Fibroblast of skin of right biceps (primary cell): ENCODE measurements at regions not wholly inside any gene's neighbourhood (a gene's known extent, or its start where the extent isn't known, plus 50 kb on each side); places are given as distances from the start of the nearest gene placed in this dataset.

Source experiments
- DNase-seq: peaks from one replicate; pipeline ENCODE4 v3.0.0-alpha.2; 2013

DNA sequence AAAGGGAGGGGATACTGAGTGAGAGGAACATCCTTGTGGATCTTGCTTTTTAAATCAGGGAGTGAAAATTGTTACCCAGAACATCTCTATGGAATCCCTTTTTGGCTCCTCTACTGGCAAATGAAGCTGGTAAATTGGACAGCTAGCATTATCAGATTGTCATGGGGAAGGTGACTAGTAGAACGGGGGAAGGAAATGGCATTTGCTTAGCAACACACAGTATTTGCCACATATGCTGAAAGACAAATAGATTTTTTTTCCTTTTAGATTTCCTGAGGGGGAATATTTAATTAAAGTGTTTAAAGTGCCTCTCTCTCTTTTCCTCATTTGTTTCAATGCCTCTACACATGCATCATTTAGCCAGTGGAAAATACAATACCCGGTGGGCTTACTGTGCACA, 573.5 kb downstream of the BCKDHB start:
- DNase-seq: no peak

- peak; percentile 32 for DNase-seq
Measured at GRCh38 chr6:80676386-80676785, 569.9 kb downstream of the BCKDHB start.

DNA sequence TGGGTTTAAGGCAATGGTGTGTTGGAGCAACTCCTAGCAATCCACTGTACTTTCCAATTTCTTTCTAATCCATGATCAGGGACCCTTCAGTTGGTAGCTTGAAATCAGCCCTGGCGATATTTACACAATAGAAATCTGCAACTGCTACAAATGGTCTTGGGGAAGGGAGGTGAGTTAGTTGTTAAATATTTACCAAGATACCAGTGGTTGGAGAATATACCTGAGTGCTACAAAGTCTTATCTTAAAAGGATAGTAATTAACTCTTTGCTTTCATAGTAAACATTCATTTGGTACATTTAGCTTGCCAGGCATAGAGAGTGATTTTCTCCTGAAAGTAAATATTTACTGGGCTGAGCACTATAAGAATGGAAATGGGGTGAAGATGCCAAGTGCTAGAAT, 568.2 kb downstream of the BCKDHB start:
- no peak for DNase-seq

DNA sequence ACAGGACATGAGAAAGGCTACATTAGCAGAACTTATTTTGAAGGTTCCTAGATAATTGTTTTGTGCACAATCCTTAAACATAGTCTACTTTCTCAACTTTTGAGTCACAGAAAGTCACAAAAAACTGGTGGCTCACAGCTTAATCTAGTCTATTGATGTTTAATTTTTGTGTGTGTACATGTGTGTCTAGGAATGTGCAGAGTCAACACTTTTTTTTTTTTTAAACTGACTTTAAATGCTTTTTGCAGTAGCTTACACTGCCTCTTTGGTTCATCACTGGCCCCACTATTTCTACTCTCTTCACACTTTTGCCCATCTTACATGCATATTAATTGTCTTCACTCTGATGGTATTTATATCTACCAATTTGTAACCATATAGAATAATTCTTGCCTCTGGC, 566.9 kb downstream of the BCKDHB start:
- no peak for DNase-seq

- DNase-seq: no peak
Measured at GRCh38 chr6:80667006-80667405, 560.5 kb downstream of the BCKDHB start.

DNA sequence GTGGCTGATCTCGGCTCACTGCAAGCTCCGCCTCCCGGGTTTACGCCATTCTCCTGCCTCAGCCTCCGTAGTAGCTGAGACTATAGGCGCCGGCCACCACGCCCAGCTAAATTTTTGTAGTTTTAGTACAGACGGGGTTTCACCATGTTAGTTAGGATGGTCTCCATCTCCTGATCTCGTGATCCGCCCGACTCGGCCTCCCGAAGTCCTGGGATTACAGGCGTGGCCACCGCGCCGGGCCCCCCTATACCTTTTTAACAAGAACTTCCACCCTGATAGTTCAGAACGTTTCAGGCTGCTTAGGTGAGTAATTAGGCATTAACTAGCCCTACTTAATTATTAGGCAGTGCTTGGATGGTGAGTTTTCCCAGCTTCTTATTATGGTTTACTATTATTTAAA, 552.5 kb downstream of the BCKDHB start:
- no peak for DNase-seq

- DNase-seq: no peak
Measured at GRCh38 chr6:80647156-80647555, 540.7 kb downstream of the BCKDHB start.

- DNase-seq: no peak
Measured at GRCh38 chr6:80643881-80644280, 537.4 kb downstream of the BCKDHB start.

- peak; percentile 94 for DNase-seq
Measured at GRCh38 chr6:80642452-80642851, 536.0 kb downstream of the BCKDHB start.

DNA sequence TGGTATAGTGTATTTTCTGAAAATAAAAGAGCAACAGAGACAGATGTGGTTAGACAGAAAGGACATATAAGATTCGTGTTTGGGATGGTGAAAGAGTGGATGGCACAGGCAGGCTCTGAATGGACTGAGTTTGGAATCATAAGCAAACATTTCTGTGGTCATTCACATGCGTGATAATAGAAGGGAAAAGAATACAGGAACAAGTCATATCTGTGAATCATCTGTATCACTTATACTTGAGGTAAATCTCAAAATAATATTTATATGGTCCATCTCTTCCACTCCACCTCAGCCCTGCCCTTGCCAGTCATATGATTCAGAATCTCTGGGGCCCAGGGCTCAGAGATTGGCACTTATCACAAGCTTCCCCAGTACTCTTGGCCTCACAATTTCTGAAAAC, 535.1 kb downstream of the BCKDHB start:
- DNase-seq: peak; percentile 54

DNA sequence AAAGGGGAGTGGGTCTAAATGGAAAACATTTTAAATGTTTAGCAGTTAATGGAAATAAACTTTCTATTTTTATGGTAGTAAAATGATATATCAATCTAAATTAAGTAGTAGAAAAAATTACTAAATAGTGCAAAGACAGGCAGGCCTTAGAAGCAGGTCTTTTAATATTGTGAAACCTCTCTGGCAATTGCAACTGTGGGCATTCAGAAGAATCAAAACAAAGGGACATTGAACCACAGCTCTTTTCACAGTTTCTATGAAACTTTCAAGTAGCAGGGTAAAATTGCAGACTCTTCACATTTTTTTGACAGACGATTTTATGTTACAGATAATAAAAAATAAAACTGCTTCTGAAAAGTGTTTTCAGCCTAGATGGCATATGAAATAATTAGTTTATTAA, 533.7 kb downstream of the BCKDHB start:
- DNase-seq: no peak

DNA sequence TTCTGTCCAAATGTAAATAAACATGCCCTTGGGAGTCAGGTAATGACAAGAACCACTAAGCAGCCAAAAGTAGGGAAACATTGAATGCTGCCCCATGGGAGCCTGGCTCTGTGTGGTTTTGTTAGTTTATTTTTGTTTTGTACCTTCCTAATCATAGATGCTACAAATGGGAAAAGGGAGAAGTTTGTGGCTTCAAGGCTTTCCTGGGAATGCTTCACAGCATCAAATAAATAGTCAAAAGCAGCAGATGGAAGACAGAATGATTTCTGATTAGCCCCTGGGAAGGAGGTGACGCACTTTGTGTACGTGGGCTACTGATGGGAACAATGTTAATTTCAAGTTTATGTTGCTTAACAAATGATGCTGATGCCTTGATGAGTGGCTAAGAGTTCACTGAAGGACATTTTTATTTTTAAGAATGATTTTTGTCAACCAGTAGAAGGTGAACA, 532.7 kb downstream of the BCKDHB start:
- DNase-seq: peak; percentile 53

DNA sequence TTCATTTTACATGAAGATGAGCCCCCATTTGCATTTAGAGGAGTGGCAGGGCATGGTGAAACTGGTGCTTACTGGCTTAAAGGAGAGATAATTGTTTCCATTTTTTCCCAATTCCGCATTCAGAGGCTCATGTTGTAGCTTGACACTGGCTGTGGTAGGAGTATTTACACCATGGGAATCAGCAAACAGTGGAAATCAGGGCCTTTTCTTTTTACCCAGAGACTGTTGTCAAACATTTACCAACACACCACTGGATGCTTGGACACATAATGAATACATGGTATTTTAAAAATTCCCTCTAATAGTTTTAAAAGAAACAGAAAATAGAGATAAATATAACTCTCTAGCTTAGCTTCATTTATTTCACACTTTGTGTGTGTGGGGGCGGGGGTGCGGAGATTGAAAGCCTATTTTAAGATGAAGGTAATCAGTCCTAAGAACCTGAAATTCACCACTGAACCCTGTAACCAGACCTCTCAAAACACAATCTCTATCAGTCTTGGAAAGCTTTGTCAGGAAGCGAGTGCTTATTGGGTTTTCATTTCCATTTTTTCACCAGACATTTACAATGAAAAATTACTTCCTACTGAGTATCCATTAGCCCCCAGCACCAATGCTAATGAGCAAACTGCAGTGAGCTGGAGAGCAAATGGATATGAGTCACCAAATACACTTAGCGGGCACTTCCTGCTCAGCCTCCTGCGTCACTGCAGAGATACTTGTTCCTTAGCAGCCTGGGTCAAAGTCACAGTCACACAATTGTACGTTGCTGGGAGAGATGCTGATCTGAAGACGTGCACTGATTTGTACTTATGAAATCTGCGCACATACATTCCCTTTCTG, 532.0 kb downstream of the BCKDHB start:
- peak; percentile 98 for DNase-seq

- peak; percentile 86 for DNase-seq
Measured at GRCh38 chr6:80637312-80637711, 530.8 kb downstream of the BCKDHB start.

DNA sequence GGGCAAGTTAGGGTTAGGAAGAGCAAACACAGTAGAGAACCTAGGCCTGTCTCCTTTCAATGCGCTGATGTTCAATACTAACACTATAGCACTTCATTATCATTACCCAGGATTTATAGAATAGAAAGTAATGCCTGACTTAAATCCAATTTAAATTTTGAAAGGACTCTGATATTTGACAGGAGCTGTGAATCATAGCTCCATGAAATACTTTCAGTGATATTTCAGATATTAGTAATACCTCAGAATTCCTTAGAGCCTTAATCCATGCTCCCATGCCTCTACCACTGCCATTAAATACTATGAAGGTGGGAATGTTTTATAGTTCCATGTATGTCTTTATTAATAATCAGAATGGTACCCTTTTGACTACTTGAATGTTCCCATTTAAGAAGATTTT, 530.2 kb downstream of the BCKDHB start:
- peak; percentile 70 for DNase-seq

- no peak for DNase-seq
Measured at GRCh38 chr6:80633412-80633811, 526.9 kb downstream of the BCKDHB start.

DNA sequence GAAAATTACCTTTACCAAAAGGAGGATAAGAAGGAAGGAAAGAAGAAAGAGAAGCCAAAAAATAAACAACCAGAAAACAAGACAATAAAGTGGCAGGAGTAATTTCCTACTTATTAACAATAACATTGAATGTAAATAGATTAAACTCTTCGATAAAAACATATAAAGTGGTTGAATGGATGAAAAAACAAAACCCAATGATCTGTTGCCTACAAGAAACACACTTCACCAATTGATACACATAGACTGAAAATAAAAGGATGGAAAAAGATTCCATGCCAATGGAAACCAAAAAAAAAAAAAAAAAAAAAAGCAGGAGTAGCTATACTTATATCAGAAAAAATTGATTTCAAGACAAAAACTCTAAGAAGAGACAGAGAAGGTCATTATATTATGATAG, 518.9 kb downstream of the BCKDHB start:
- no peak for DNase-seq

DNA sequence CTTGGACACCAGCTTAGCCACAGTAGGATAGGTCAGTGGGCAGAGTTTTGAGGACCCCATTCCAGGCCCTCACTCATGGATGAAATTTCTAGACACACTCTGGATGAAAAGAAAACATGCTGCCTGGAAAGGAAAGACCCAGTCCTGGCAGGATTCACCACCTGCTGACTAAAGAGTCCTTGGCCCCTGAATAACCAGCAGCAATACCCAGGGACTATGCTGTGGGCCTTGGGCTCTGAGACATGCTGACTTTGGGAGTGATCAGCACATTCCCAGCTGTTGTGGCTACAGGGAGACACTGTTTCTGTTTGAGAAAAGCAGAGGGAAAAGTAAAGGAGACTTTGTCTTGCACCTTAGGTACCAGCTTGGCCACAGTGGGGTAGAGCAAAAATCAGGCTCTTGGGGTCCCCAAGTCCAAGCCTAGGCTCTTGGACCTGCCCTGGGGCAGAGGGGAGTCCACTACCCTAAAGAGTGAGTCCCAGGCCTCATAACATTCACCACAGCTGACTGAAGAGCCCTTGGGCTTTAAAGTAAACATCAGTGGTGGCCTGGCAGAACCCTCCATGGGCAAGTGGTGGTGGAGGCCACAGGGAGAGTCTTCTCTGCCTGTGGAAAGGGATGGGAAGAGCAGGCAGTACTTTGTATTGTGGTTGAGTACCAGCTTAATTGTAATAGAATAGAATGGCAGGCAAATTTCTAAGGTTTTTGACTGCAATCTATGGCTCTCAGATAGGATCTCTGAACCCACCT, 516.8 kb downstream of the BCKDHB start:
- no peak for DNase-seq

DNA sequence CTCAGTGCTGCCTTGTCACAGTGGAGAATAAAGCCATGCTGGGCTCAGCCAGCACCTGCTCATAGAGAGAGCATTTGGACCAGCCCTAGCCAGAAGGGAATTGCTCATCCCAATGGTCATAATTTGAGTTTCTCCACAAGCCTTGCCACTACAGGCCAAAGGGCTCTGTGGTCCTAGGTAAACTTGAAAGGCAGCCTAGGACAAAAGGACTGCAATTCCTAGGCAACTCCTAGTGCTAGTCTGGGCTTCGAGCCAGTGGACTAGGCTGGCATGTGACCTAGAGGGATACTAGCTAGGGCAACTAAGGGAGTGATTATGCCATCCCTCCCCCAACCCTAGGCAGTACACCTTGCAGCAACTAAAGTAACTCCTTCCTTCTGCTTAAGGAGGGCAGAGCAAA, 516.2 kb downstream of the BCKDHB start:
- DNase-seq: no peak

DNA sequence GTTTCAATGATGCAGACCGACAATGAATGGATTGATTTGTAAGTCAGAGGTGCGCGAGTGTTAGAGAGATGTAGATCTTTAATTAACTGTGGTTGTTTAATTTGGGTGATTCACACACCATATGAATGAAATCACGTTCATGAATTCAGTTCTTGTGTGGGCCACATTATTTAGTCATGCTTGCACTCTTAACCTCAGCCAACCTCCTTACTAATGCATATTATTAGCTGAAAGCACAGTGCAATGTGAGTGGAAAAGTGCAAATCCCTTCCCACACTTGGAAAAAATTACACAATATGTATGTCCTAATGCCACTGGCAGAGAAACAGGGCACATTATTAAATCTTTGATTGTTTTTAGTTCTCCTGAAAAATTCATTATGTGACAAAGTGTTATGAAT, 512.5 kb downstream of the BCKDHB start:
- peak; percentile 88 for DNase-seq

GRCh38 chr6:80610846-80611245, 504.4 kb downstream of the BCKDHB start:
- DNase-seq: peak; percentile 83

- peak; percentile 82 for DNase-seq
Measured at GRCh38 chr6:80608881-80609280, 502.4 kb downstream of the BCKDHB start.

DNA sequence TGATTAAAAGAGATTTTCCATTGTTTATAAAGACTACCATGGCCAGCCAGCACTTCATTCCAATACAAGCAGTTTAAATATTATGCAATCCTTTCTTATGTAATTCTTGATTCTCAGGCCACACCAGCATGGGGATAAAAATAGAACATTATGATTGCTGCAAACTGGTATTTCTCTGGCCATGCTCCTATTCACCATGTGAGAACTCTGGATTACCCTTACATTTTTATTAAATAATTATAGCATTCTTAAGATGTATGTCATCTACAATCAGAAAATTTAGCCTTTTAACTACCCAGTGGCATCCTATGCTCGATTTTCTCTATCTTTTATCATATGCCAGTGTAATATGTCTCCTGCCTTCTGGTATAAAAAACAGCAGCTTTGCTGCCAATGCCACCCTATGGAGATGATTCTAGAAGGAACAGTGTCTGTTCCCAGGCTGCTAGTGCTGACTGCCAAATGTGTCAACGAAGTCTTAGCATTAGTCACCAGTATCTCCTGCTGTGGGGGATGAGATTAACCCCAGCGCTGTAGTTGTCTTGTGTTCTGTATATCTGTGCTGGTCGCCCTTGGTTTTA, 501.4 kb downstream of the BCKDHB start:
- DNase-seq: peak; percentile 97
